ENCODE measurements at regions not wholly inside any gene's neighbourhood (a gene's known extent, or its start where the extent isn't known, plus 50 kb on each side); places are given as distances from the start of the nearest gene placed in this dataset.

- TF ChIP-seq POLR2A (IDR thresholded peaks at IDR 0.05; ENCODE audit: low read length), result no peak
- TF ChIP-seq GATA1 (IDR thresholded peaks at IDR 0.05; ENCODE audit: low read depth, low read length), result no peak
These were observed 313.1 kb upstream of the SMIM30 start for GRCh38 chr7:113431406-113431805.
